GM10266 (cell line): ENCODE measurements at regions not wholly inside any gene's neighbourhood (a gene's known extent, or its start where the extent isn't known, plus 50 kb on each side); places are given as distances from the start of the nearest gene placed in this dataset.

Experiments
- DNase-seq: peaks from one replicate; pipeline ENCODE4 v3.0.0; 2012; ENCODE audit errors: extremely low spot score
- TF ChIP-seq, protein P1 (sequence below): IDR thresholded peaks from 2 replicates; pipeline ENCODE4 v1.5.1; 2012; ENCODE audit warnings: mild to moderate bottlenecking, low read depth; ENCODE audit not compliant: control insufficient read depth, insufficient read depth; ENCODE audit errors: missing control alignments

DNA sequence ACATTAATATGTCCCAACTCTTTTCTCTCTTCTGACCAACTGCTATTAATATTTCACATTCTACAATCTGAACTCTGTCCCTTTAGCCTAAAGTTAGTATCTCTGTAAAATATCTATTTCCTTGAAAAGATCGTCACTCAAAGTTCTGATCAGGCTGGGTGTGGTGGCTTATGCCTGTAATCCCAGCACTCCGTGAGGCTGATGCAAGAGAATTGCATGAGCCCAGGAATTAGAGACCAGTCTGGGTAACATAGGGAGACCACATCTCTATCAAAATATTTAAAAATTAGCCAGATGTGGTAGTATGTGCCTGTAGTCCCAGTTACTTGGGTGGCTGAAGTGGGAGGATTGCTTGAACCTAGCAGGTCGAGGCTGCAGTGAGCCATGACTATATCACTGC, 695.6 kb downstream of the MCTP2 start:
- no peak for DNase-seq
- TF ChIP-seq, protein P1, sequence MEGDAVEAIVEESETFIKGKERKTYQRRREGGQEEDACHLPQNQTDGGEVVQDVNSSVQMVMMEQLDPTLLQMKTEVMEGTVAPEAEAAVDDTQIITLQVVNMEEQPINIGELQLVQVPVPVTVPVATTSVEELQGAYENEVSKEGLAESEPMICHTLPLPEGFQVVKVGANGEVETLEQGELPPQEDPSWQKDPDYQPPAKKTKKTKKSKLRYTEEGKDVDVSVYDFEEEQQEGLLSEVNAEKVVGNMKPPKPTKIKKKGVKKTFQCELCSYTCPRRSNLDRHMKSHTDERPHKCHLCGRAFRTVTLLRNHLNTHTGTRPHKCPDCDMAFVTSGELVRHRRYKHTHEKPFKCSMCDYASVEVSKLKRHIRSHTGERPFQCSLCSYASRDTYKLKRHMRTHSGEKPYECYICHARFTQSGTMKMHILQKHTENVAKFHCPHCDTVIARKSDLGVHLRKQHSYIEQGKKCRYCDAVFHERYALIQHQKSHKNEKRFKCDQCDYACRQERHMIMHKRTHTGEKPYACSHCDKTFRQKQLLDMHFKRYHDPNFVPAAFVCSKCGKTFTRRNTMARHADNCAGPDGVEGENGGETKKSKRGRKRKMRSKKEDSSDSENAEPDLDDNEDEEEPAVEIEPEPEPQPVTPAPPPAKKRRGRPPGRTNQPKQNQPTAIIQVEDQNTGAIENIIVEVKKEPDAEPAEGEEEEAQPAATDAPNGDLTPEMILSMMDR = no peak

DNA sequence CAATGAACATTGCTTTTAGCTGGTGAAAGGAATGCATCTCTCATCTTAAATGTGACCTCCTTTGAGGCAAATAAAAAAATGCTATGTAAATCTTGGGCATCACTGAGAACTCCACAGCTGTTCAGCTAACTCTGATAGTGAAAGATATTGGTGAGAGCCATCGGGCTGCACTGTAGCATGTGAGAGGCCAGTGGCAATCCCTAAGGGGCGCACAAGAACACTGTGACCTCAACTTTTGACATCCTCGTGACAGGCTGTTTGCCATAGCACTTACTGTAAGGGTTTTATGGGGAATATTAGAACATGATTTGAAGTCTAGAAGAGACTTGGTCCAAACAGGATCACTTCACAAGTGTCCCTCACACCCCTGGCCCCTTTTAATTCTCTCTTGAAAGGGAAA, 697.9 kb downstream of the MCTP2 start:
- no peak for DNase-seq
- TF ChIP-seq, protein P1 = no peak

DNA sequence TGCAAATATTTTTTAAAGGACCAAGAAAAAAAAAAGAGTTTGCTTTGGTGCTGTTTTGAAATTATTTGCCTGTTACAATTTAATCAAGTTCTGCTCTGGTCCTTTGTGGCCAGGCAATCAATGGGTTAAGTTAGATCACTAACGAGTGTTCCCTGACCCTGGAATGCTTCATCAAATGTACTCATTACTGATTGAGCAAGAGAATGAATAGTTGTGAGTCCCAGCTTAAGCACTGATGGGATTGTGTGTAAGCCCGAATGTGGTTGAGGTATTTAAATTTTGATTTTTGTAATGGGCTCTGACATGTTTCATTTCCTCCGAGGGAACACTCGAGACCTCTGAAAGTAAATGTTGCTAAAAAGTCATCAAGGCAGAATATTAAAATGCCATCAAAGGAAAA, 699.1 kb downstream of the MCTP2 start:
- TF ChIP-seq, protein P1 = no peak
- no peak for DNase-seq

DNA sequence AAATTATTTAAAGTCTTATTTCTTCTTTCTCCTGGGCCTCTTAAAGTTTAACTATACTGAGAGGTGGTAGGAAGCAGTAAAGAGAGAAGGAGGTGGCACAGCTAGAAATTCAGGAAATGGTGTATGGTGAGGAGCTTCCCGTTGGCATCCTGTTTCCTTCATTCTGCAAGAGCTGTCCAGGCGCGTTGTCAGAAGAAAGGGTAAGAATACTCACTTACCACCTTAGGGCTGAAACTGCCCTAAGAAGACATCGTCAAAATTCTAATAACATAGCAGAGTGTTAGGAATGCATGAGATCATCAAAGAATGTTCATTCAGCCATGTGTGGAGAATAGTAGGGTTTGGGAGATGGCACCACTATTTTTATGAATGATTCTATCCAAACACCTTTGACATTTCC, 699.6 kb downstream of the MCTP2 start:
- no peak for DNase-seq
- TF ChIP-seq, protein P1 = no peak

DNA sequence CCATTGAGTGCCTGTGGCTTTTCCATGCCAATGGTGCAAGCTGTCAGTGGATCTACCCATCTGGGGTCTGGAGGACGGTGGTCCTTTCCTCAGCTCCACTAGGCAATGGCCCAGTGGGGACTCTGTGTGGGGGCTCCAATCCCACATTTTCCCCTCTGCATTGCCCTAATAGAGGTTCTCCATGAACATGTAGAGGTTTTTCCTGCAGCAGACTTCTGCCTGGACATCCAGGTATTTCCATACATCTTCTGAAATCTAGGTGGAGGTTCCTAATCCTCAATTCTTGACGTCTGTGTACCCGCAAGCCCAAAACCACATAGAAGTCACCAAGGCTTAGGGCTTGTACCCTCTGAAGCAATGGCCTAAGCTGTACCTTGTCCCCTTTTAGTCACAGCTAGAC, 703.1 kb downstream of the MCTP2 start:
- no peak for DNase-seq
- TF ChIP-seq, protein P1 = no peak

DNA sequence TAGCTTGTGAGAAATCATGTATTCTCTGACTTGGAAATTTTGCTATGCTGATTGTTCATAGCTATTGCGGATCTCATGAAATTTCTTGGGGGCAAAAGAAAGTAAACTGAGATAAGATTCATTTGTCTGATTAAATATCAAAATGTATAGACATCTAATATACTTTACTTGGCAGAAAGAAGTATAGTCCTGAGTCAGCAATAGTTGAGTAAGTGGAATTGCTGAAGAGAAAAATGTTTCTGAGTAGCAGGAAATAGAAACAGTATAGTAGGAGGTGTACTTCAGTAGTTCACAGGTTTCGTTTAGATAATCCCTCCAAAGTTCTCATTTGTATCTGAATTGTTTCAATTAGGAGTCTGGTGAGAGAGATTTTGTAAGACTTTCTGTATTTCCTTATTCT, 705.9 kb downstream of the MCTP2 start:
- DNase-seq = no peak
- TF ChIP-seq, protein P1 = no peak

DNA sequence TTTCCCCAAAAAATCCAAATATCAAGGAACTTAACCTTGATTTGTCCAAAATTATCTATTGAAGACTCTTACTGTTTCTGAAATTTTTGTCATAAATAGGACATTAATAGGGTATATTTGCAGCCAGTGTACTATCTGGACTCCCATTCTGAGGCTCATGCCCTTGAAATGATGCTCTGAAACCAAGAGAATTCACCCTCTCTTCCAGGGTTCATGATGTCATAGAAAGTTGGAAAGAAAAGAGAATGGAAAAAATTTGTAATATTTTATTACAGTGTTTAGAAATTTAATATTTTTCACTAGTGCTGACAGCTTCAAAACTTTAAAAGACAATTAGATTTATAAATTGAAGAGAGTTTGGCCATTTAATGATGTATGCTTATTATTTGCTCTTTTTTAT, 712.5 kb downstream of the MCTP2 start:
- TF ChIP-seq, protein P1 = no peak

DNA sequence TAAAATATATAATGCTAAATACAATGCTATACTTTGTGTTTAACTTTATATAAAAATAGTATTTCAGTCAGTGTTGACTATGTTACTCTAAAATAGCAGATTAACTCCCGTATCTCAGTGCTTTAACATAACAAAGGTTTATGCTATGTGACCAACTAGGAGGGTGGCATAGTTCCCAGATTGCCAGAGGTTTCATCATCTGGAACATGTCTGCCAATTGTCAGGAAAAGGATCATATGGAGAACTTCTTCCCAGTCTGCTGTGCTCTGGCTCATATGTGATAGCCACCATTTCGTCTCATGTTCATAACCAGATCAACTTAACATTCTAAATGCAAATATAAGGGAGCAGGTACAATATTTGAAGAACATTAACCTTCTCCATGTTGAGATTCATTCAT, 720.2 kb downstream of the MCTP2 start:
- TF ChIP-seq, protein P1 = no peak
- DNase-seq = no peak

More for the DNA sequence above, 712.5 kb downstream of the MCTP2 start:
- no peak for DNase-seq
